ENCODE measurements at regions not wholly inside any gene's neighbourhood (a gene's known extent, or its start where the extent isn't known, plus 50 kb on each side); places are given as distances from the start of the nearest gene placed in this dataset.

DNA sequence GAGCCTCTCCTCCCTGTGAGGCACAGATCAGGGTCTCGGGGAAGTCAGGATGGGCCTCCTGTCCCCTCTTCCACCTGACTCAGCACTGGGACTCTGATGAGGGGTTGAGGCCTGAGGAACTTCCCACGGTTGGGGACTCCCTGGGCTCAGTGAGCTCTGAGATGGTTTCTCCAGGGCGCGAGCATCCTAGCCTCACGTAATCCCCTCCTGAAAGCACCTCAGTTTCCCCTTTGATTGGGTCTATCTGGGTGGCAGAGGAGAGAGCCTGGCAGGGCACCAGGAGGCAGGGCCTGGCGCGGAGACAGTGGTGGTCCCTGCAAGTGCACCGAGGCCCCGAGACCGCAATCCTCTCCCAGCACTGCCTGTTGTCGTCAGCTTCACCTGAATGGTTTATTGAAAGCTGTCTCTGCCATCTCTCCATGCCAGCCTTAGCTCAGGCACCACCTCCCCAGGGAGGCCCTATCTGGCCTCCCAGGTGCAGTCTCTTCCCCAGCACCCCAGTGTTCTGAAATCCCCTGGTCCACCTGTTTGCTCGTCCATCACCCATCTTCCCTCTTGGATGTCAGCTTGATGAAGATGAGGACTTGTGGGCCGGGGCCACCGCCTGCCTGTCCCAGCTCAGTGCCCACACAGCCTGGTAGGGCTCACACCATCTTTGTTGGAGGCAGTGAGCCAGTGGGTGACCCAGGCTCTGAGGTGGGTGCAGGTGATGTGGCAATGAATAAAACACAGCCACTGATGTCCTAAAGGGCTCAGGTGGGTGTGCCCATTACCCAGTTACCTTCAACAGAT lies 52.2 kb upstream of the PCSK6 start:
- H3K27ac ChIP-seq = no peak overlapping the region
- no peaks in the 10 kb centered on the region for H3K36me3 ChIP-seq
- TF ChIP-seq POLR2A (IDR thresholded peaks at IDR 0.05) = no peak
- TF ChIP-seq, protein P1, sequence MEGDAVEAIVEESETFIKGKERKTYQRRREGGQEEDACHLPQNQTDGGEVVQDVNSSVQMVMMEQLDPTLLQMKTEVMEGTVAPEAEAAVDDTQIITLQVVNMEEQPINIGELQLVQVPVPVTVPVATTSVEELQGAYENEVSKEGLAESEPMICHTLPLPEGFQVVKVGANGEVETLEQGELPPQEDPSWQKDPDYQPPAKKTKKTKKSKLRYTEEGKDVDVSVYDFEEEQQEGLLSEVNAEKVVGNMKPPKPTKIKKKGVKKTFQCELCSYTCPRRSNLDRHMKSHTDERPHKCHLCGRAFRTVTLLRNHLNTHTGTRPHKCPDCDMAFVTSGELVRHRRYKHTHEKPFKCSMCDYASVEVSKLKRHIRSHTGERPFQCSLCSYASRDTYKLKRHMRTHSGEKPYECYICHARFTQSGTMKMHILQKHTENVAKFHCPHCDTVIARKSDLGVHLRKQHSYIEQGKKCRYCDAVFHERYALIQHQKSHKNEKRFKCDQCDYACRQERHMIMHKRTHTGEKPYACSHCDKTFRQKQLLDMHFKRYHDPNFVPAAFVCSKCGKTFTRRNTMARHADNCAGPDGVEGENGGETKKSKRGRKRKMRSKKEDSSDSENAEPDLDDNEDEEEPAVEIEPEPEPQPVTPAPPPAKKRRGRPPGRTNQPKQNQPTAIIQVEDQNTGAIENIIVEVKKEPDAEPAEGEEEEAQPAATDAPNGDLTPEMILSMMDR (IDR thresholded peaks at IDR 0.05) = no peak
- no peak for TF ChIP-seq EP300 (IDR thresholded peaks at IDR 0.05)
- peaks cover 0 to 13% (median 0%) of the 10 kb centered on the region in 4 donors for H3K9me3 ChIP-seq
- no peaks in the 10 kb centered on the region for H3K27me3 ChIP-seq
- no peaks in the 10 kb centered on the region for H3K4me1 ChIP-seq
- H3K4me3 ChIP-seq = no peak overlapping the region
- WGBS, 2 donors = 89 to 92% methylated on average over 8 to 14 of the region's 14 CpGs
- DNase-seq (ENCODE audit: low spot score in 2 of 2) = no peak

DNA sequence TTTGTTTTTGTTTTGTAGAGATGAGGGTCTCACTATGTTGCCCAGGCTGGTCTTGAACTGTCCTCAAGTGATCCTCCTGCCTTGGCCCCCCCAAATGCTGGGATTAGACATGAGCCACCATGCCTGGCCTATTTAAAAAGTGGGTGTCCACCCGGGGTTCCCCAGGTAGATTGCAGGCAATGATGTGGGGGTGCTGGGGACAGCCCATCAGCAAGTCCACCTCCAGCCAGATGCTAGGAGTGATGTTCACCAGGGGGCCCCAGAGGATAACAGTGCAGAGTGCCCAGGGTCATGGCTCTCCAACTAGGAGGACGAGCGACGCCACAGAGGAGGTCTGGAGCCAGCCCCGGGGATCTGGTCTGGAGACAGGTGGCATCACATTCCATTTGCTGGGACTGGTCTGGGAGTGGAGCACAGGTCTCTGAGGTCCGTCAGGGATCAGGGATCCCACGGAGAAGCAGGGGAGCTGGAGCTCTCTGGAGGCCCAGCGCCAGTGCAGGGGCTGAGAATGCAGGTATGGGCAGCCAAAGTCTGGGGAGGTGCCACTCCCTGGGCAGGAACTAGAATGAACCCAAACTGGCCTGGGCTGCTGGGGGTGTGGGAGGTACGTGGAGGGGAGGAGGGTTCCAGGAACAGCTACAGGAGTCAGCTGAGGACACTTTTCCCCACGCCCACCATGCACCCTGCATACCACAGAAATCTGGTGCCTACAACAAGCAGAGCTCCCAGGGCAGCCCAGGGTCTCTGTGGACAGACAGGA lies 51.2 kb upstream of the PCSK6 start:
- no peak for DNase-seq (ENCODE audit: low spot score in 2 of 2)
- 73 to 79% methylated on average over 6 to 9 of the region's 10 CpGs for WGBS, 2 donors
- TF ChIP-seq, protein P1 (IDR thresholded peaks at IDR 0.05) = no peak
- TF ChIP-seq EP300 (IDR thresholded peaks at IDR 0.05) (no peak), POLR2A (IDR thresholded peaks at IDR 0.05) (no peak)
- Histone ChIP-seq H3K36me3 (no peaks in the 10 kb centered on the region), H3K27me3 (no peaks in the 10 kb centered on the region), H3K4me1 (no peaks in the 10 kb centered on the region), H3K4me3 (no peak overlapping the region), H3K27ac (no peak overlapping the region), H3K9me3 (peaks cover 0 to 13% (median 0%) of the 10 kb centered on the region in 4 donors)

DNA sequence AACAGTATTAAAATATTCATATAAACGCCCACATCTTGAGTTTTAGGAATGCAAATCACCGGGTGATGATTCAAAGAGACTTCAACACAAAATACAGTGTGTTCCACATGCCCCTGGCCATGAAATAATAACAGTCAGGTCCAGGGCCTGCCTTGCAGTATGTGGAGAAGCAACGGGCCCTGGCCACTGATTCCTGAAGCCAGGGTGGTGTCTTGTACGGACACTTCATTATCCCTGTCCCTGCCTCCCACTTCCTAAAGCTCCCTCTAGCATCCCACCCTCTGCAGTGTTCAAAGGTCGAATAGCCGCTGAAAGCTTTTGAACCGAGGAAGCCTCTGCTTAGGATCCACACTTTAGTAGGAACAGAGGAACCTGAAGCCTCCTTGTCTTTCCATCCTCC lies 50.4 kb upstream of the PCSK6 start:
- H3K27me3 ChIP-seq = no peaks in the 10 kb centered on the region
- peaks cover 0 to 13% (median 0%) of the 10 kb centered on the region in 4 donors for H3K9me3 ChIP-seq
- no peak for DNase-seq (ENCODE audit: low spot score in 2 of 2)
- no peak overlapping the region for H3K27ac ChIP-seq
- TF ChIP-seq EP300 (IDR thresholded peaks at IDR 0.05) (no peak), POLR2A (IDR thresholded peaks at IDR 0.05) (no peak)
- TF ChIP-seq, protein P1 (IDR thresholded peaks at IDR 0.05) = no peak
- 74 to 80% methylated on average over 7 of the region's 7 CpGs for WGBS, 2 donors
- no peaks in the 10 kb centered on the region for H3K36me3 ChIP-seq
- H3K4me1 ChIP-seq = no peaks in the 10 kb centered on the region
- H3K4me3 ChIP-seq = no peak overlapping the region

DNA sequence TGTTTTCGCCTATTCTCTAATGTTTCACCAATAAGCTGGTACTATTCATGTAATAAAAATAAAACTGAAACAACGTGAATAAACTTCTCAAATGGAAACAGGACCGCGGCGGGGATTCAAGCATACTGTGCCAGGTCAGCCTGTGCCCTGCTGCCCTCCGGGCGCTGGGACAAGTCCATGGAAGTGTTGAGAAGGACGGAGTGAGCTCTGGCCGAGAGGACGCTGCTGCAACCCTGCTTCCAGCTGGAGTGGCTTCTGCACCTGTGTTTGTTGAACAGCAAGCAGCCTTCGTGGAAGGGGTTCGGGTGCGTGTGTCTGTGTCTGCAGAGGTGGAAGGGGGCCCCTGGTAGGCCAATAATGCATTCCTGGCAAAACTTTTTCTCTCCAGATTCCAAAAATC lies 50.0 kb upstream of the PCSK6 start:
- H3K36me3 ChIP-seq = no peaks in the 10 kb centered on the region
- 87 to 92% methylated on average over 13 of the region's 13 CpGs for WGBS, 2 donors
- peaks cover 0 to 13% (median 0%) of the 10 kb centered on the region in 4 donors for H3K9me3 ChIP-seq
- no peaks in the 10 kb centered on the region for H3K27me3 ChIP-seq
- no peak overlapping the region for H3K4me3 ChIP-seq
- no peak for DNase-seq (ENCODE audit: low spot score in 2 of 2)
- TF ChIP-seq EP300 (IDR thresholded peaks at IDR 0.05) = no peak
- TF ChIP-seq POLR2A (IDR thresholded peaks at IDR 0.05) = no peak
- TF ChIP-seq, protein P1 (IDR thresholded peaks at IDR 0.05) = no peak
- no peak overlapping the region for H3K27ac ChIP-seq
- no peaks in the 10 kb centered on the region for H3K4me1 ChIP-seq

All from tibial nerve (tissue), 4 donors.